NB4 (cell line): ENCODE measurements at regions not wholly inside any gene's neighbourhood (a gene's known extent, or its start where the extent isn't known, plus 50 kb on each side); places are given as distances from the start of the nearest gene placed in this dataset.
"Not testable (repeated sequence)": the region's sequence is repeated elsewhere in the genome, so short reads cannot be mapped to it uniquely, and the experiment has no call there.

Source experiments
- POLR2A ChIP-seq: IDR thresholded peaks from 2 replicates; pipeline ENCODE4 v1.6.1; 2011; ENCODE audit warnings: mild to moderate bottlenecking; ENCODE audit not compliant: insufficient read length; ENCODE audit errors: extremely low read depth
- TF ChIP-seq, protein P1 (sequence below): IDR thresholded peaks from one replicate; pipeline ENCODE4 v1.5.1; 2012; ENCODE audit warnings: low read depth, low read length
- TF ChIP-seq, protein P2 (sequence below): IDR thresholded peaks from 2 replicates; pipeline ENCODE4 v1.6.1; 2011; ENCODE audit warnings: low read depth, low read length

DNA sequence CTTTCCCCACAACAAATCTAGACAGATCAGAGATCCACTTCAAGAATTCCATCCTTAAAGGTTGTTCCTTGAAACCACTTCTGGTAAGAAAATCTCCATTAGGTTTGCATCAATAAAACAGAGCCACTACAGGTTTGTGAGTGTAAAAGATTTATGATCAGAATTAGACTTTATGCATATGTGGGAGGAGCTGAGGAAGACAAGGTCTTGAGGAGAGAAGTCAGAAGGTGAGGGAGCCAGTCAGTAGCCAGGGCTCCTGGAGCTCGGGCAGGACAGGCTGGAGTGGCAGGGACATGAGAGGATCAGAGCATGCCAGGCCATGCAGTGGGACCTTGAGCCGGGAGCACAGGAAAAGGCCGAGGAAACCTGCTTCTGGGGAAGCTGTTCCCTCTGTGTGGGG is 240.0 kb upstream of the PRSS1 start:
- TF ChIP-seq POLR2A: not testable (repeated sequence)
- TF ChIP-seq, protein P1, sequence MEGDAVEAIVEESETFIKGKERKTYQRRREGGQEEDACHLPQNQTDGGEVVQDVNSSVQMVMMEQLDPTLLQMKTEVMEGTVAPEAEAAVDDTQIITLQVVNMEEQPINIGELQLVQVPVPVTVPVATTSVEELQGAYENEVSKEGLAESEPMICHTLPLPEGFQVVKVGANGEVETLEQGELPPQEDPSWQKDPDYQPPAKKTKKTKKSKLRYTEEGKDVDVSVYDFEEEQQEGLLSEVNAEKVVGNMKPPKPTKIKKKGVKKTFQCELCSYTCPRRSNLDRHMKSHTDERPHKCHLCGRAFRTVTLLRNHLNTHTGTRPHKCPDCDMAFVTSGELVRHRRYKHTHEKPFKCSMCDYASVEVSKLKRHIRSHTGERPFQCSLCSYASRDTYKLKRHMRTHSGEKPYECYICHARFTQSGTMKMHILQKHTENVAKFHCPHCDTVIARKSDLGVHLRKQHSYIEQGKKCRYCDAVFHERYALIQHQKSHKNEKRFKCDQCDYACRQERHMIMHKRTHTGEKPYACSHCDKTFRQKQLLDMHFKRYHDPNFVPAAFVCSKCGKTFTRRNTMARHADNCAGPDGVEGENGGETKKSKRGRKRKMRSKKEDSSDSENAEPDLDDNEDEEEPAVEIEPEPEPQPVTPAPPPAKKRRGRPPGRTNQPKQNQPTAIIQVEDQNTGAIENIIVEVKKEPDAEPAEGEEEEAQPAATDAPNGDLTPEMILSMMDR: not testable (repeated sequence)
- TF ChIP-seq, protein P2, sequence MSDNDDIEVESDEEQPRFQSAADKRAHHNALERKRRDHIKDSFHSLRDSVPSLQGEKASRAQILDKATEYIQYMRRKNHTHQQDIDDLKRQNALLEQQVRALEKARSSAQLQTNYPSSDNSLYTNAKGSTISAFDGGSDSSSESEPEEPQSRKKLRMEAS: not testable (repeated sequence)
